DND-41 (cell line): ENCODE measurements at regions not wholly inside any gene's neighbourhood (a gene's known extent, or its start where the extent isn't known, plus 50 kb on each side); places are given as distances from the start of the nearest gene placed in this dataset.

ENCODE experiments used
- CTCF ChIP-seq: IDR thresholded peaks from 2 replicates; pipeline ENCODE4 v1.5.1; 2012; ENCODE audit warnings: borderline replicate concordance, low read length, moderate library complexity, mild to moderate bottlenecking; ENCODE audit not compliant: poor library complexity, severe bottlenecking; ENCODE audit errors: extremely low read depth
- EZH2 ChIP-seq: IDR thresholded peaks from 3 replicates; pipeline ENCODE4 v1.6.1; 2012; ENCODE audit warnings: borderline replicate concordance, low read depth, mild to moderate bottlenecking, moderate library complexity, low read length, inconsistent platforms; ENCODE audit not compliant: severe bottlenecking

DNA sequence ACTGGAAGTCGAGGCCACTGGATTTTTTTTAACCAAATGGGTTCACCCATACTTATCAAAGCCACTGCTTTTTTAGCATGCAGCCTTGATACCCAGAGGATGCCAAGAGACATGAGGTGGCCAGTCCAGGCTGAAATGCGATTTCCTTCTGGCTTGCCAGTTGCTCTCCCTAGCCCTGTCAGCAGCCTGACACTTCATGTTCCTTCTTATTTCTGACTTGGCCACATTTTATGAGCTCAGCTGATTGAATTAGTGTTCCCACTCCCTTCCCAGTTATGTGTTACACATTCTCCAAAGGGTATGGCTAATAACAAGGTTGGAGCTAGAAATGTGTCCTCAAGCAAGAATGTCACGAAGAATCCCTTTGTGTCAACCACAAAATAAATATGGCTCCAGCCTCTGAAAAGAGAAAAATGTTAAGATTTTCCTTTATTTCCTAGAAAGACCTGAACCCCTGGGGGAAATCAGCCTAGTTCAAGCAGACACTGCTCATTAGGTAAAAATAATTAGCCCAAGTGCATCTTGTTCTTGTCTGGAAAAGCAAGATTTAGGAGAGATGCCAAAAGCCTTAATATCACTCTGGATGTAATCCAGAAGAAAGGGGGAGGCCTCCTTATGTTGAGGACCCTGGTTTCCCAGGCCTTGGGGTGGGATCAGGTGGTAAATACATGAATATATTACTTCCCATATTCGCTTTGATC is 121.7 kb upstream of the TACR1 start:
- TF ChIP-seq CTCF (no peak), EZH2 (no peak)
